ENCODE measurements at regions not wholly inside any gene's neighbourhood (a gene's known extent, or its start where the extent isn't known, plus 50 kb on each side); places are given as distances from the start of the nearest gene placed in this dataset.
"Not testable (repeated sequence)": the region's sequence is repeated elsewhere in the genome, so short reads cannot be mapped to it uniquely, and the experiment has no call there.

- Mint-ChIP-seq H3K36me3 (ENCODE audit: insufficient read depth, unreplicated experiment) (no peaks in the 10 kb centered on the region), H3K4me1 (ENCODE audit: insufficient read depth, unreplicated experiment) (no peaks in the 10 kb centered on the region), H3K4me3 (ENCODE audit: unreplicated experiment) (no peak overlapping the region), H3K27ac (ENCODE audit: low read depth, unreplicated experiment) (no peak overlapping the region), H3K27me3 (ENCODE audit: insufficient read depth, unreplicated experiment) (peaks cover 19% of the 10 kb centered on the region), H3K9me3 (ENCODE audit: unreplicated experiment) (no peaks in the 10 kb centered on the region)
- ChIA-PET CTCF (interaction anchor here (0.6 to 0.8 kb wide), 2 partner anchors 113 to 278 kb away, joined by 3 to 4 read pairs; no protein-coding TSS in a partner anchor), POLR2A (no interaction called here)
- BruUV-seq (replicated peaks), result no TSS peak
- TF ChIP-seq CTCF (IDR thresholded peaks at IDR 0.05; ENCODE audit: unreplicated experiment), result no peak
- intact Hi-C loops (cut with micrococcal nuclease), result no loop called here
- no peak for DNase-seq (ENCODE audit: unreplicated experiment)
Observed at GRCh38 chr22:17284888-17285287, 65.7 kb upstream of the ADA2 start.

- TF ChIP-seq CTCF (IDR thresholded peaks at IDR 0.05; ENCODE audit: unreplicated experiment), result no peak
- POLR2A ChIA-PET, result no interaction called here
- no peak overlapping the region for H3K4me3 Mint-ChIP-seq (ENCODE audit: unreplicated experiment)
- no TSS peak for BruUV-seq (replicated peaks)
- CTCF ChIA-PET, result no interaction called here
- H3K27ac Mint-ChIP-seq (ENCODE audit: low read depth, unreplicated experiment), result no peak overlapping the region
- H3K4me1 Mint-ChIP-seq (ENCODE audit: insufficient read depth, unreplicated experiment), result no peaks in the 10 kb centered on the region
- H3K9me3 Mint-ChIP-seq (ENCODE audit: unreplicated experiment), result no peaks in the 10 kb centered on the region
- no peak for DNase-seq (ENCODE audit: unreplicated experiment)
- H3K36me3 Mint-ChIP-seq (ENCODE audit: insufficient read depth, unreplicated experiment), result no peaks in the 10 kb centered on the region
- H3K27me3 Mint-ChIP-seq (ENCODE audit: insufficient read depth, unreplicated experiment), result peaks cover 17% of the 10 kb centered on the region
- intact Hi-C loops (cut with micrococcal nuclease), result no loop called here
Observed at GRCh38 chr22:17284466-17284865, 65.2 kb upstream of the ADA2 start.

- BruUV-seq (replicated peaks); intact Hi-C loops (cut with micrococcal nuclease); H3K4me1 Mint-ChIP-seq (ENCODE audit: insufficient read depth, unreplicated experiment); H3K36me3 Mint-ChIP-seq (ENCODE audit: insufficient read depth, unreplicated experiment); DNase-seq (ENCODE audit: unreplicated experiment); CTCF ChIA-PET; H3K27ac Mint-ChIP-seq (ENCODE audit: low read depth, unreplicated experiment); H3K9me3 Mint-ChIP-seq (ENCODE audit: unreplicated experiment); H3K4me3 Mint-ChIP-seq (ENCODE audit: unreplicated experiment): not testable (repeated sequence)
- H3K27me3 Mint-ChIP-seq (ENCODE audit: insufficient read depth, unreplicated experiment), result peaks cover 11% of the 10 kb centered on the region
- POLR2A ChIA-PET, result interaction anchor here (0.7 kb wide), 1 partner anchor 15 kb away, joined by 3 read pairs; no protein-coding TSS in a partner anchor
Observed at GRCh38 chr22:17283865-17284264, 64.6 kb upstream of the ADA2 start.

- ChIA-PET CTCF (no interaction called here), POLR2A (interaction anchor here (0.7 kb wide), 1 partner anchor 15 kb away, joined by 3 read pairs; no protein-coding TSS in a partner anchor)
- Mint-ChIP-seq H3K4me1 (ENCODE audit: insufficient read depth, unreplicated experiment) (no peaks in the 10 kb centered on the region), H3K36me3 (ENCODE audit: insufficient read depth, unreplicated experiment) (no peaks in the 10 kb centered on the region), H3K9me3 (ENCODE audit: unreplicated experiment) (no peaks in the 10 kb centered on the region), H3K4me3 (ENCODE audit: unreplicated experiment) (no peak overlapping the region), H3K27ac (ENCODE audit: low read depth, unreplicated experiment) (no peak overlapping the region), H3K27me3 (ENCODE audit: insufficient read depth, unreplicated experiment) (peaks cover 7% of the 10 kb centered on the region)
- intact Hi-C loops (cut with micrococcal nuclease), result no loop called here
- TF ChIP-seq CTCF (IDR thresholded peaks at IDR 0.05; ENCODE audit: unreplicated experiment), result no peak
- no peak for DNase-seq (ENCODE audit: unreplicated experiment)
- BruUV-seq (replicated peaks), result no TSS peak
Observed at GRCh38 chr22:17283423-17283822, 64.2 kb upstream of the ADA2 start.

- TF ChIP-seq CTCF (IDR thresholded peaks at IDR 0.05; ENCODE audit: unreplicated experiment), result no peak
- no peak for DNase-seq (ENCODE audit: unreplicated experiment)
- Mint-ChIP-seq H3K36me3 (ENCODE audit: insufficient read depth, unreplicated experiment) (no peaks in the 10 kb centered on the region), H3K27ac (ENCODE audit: low read depth, unreplicated experiment) (no peak overlapping the region), H3K4me3 (ENCODE audit: unreplicated experiment) (no peak overlapping the region), H3K27me3 (ENCODE audit: insufficient read depth, unreplicated experiment) (no peaks in the 10 kb centered on the region), H3K9me3 (ENCODE audit: unreplicated experiment) (no peaks in the 10 kb centered on the region), H3K4me1 (ENCODE audit: insufficient read depth, unreplicated experiment) (no peaks in the 10 kb centered on the region)
- ChIA-PET POLR2A (interaction anchor here (0.6 to 1.0 kb wide), 2 partner anchors 17 to 38 kb away, joined by 3 read pairs; no protein-coding TSS in a partner anchor), CTCF (interaction anchor here (0.7 kb wide), 1 partner anchor 109 kb away, joined by 4 read pairs; no protein-coding TSS in a partner anchor)
- intact Hi-C loops (cut with micrococcal nuclease), result no loop called here
- no TSS peak for BruUV-seq (replicated peaks)
Observed at GRCh38 chr22:17281440-17281841, 62.2 kb upstream of the ADA2 start.

Data from MCF 10A (cell line).